ENCODE measurements at regions not wholly inside any gene's neighbourhood (a gene's known extent, or its start where the extent isn't known, plus 50 kb on each side); places are given as distances from the start of the nearest gene placed in this dataset.
"Not testable (repeated sequence)": the region's sequence is repeated elsewhere in the genome, so short reads cannot be mapped to it uniquely, and the experiment has no call there.

DNA sequence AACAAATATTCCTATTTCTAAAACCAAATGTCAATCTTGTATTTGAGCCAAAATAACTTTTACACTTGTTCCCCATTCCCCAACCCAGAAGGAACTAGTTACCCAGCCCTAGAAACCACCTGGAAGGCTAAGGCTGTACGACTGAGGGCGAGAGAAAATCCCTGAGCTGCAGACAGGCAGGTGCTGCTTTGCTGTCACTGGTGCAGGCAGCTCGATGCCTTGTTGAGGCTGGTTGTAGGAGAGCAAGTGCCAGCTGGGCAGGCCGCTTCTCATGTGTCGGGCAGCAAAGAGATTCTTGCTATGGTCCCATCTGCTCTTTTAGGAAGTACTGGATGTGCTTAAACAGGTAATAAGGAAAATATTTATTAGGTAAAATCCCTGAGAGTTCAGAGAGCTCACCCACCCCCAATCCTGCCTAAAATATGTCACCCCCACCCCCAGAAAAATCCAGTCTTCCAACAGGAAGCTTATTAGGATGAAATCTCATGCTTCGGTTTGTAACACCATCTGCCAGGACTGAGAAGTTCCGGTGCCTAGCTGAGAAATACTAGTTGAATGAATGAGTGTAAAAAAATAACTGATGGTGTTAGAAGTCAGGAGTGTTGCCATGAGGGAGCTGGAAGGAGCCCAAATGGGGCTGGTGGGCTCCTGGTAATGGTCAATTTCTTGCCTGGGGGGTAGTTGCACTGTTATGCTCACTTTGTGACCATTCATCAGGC is 91.1 kb upstream of the DMRT1 start:
- H3K27ac ChIP-seq: no peak overlapping the region

DNA sequence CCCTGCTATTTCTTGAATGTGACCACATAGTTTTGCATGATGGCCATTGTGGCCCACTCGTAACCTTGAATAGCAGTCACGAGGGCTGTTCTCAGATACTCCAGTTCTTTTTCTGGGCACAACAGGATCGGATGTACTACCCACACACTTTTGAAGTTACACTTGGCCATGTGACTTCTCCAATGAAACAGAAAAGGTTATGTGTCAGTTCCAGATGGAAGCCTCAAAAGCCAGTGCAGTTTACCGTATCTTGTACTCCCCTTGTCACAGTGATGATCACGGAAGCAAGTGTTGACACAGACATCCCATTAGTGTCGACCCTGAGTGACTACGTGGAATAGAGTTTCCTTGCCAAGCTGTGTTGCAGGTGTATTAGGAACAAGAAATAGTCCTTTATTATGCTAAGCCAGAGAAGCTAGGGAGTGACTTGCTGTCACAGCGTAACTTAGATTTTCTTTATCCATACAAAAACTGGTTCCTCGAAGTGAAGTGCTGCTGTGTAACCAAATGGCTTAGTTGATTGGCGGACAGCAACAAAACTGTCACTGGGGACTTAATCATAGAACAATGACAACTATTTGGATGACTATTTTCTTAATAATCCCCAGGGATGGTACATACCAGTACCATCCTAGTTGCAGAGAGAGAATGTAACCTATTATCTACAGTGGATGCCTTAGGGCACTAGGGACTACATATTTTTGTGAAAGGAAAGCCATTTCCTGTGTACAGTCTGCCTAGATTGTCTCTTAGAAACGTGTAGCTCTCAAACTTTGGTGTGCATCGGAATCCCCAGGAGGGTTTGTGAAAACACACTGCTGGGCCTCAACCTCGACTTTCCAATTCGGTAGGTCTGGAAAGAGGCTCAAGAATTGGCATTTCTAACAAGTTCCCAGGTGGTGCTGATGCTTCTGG is 90.1 kb upstream of the DMRT1 start:
- TF ChIP-seq, protein P1, sequence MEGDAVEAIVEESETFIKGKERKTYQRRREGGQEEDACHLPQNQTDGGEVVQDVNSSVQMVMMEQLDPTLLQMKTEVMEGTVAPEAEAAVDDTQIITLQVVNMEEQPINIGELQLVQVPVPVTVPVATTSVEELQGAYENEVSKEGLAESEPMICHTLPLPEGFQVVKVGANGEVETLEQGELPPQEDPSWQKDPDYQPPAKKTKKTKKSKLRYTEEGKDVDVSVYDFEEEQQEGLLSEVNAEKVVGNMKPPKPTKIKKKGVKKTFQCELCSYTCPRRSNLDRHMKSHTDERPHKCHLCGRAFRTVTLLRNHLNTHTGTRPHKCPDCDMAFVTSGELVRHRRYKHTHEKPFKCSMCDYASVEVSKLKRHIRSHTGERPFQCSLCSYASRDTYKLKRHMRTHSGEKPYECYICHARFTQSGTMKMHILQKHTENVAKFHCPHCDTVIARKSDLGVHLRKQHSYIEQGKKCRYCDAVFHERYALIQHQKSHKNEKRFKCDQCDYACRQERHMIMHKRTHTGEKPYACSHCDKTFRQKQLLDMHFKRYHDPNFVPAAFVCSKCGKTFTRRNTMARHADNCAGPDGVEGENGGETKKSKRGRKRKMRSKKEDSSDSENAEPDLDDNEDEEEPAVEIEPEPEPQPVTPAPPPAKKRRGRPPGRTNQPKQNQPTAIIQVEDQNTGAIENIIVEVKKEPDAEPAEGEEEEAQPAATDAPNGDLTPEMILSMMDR (IDR thresholded peaks at IDR 0.05): no peak
- no peak for TF ChIP-seq ZFX (IDR thresholded peaks at IDR 0.05; ENCODE audit: borderline replicate concordance)
- H3K27ac ChIP-seq: no peak overlapping the region

More for the DNA sequence above, 91.1 kb upstream of the DMRT1 start:
- TF ChIP-seq ZFX (IDR thresholded peaks at IDR 0.05; ENCODE audit: borderline replicate concordance): no peak
- TF ChIP-seq, protein P1 (IDR thresholded peaks at IDR 0.05): no peak

- no peak for TF ChIP-seq ZFX (IDR thresholded peaks at IDR 0.05; ENCODE audit: borderline replicate concordance)
- TF ChIP-seq, protein P1 (IDR thresholded peaks at IDR 0.05): no peak
- H3K27ac ChIP-seq: no peak overlapping the region
Measured at GRCh38 chr9:752201-752600, 89.3 kb upstream of the DMRT1 start.

DNA sequence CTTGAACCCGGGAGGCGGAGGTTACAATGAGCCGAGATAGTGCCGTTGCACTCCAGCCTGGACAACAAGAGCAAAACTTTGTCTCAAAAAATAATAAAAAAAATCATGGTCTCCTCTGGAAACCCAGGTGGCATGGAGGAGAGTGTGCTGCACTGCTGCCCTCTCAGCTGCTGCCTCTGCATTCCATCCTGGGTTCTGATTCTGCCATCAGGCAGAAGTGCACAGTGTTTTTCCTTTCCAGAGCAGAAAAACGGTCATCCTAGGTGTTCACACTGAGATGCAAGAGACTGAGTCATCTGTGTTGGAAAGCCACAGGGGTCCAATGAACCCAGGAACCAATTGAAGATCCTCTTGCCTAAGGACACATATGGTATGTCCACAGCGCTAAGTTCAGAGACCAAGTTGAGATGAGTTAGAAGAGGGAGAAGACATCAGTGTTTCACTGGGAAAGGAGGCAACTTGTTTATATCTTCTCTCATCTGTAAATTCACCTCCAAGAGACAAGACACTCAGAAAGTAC is 88.8 kb upstream of the DMRT1 start:
- TF ChIP-seq ZFX (IDR thresholded peaks at IDR 0.05; ENCODE audit: borderline replicate concordance): no peak
- TF ChIP-seq, protein P1 (IDR thresholded peaks at IDR 0.05): no peak

GRCh38 chr9:753734-754133 is 87.8 kb upstream of the DMRT1 start:
- H3K27ac ChIP-seq: not testable (repeated sequence)

More for the DNA sequence above, 88.8 kb upstream of the DMRT1 start:
- no peak overlapping the region for H3K27ac ChIP-seq

- H3K27ac ChIP-seq: no peak overlapping the region
- TF ChIP-seq, protein P1 (IDR thresholded peaks at IDR 0.05): no peak
- TF ChIP-seq ZFX (IDR thresholded peaks at IDR 0.05; ENCODE audit: borderline replicate concordance): no peak
Measured at GRCh38 chr9:754150-754931, 87.2 kb upstream of the DMRT1 start.

All from 22Rv1 (cell line).